ENCODE measurements at regions not wholly inside any gene's neighbourhood (a gene's known extent, or its start where the extent isn't known, plus 50 kb on each side); places are given as distances from the start of the nearest gene placed in this dataset.

- no peak overlapping the region for H3K4me3 ChIP-seq (ENCODE audit: control insufficient read depth, low read depth, low read length)
- DNase-seq (ENCODE audit: low read depth) = no peak
- no peak for TF ChIP-seq CTCF (IDR thresholded peaks at IDR 0.05; ENCODE audit: control insufficient read depth, insufficient read depth, low read depth, low read length, missing control alignments)
Observed at GRCh38 chr15:94965593-94965992, 734.2 kb downstream of the MCTP2 start.

- DNase-seq (ENCODE audit: low read depth) = no peak
- TF ChIP-seq CTCF (IDR thresholded peaks at IDR 0.05; ENCODE audit: control insufficient read depth, insufficient read depth, low read depth, low read length, missing control alignments) = no peak
- no peak overlapping the region for H3K4me3 ChIP-seq (ENCODE audit: control insufficient read depth, low read depth, low read length)
Observed at GRCh38 chr15:94968133-94968532, 736.8 kb downstream of the MCTP2 start.

GRCh38 chr15:94970096-94970495, 738.7 kb downstream of the MCTP2 start:
- DNase-seq (ENCODE audit: low read depth) = no peak
- H3K4me3 ChIP-seq (ENCODE audit: control insufficient read depth, low read depth, low read length) = no peak overlapping the region
- no peak for TF ChIP-seq CTCF (IDR thresholded peaks at IDR 0.05; ENCODE audit: control insufficient read depth, insufficient read depth, low read depth, low read length, missing control alignments)

- H3K4me3 ChIP-seq (ENCODE audit: control insufficient read depth, low read depth, low read length) = no peak overlapping the region
- TF ChIP-seq CTCF (IDR thresholded peaks at IDR 0.05; ENCODE audit: control insufficient read depth, insufficient read depth, low read depth, low read length, missing control alignments) = no peak
- no peak for DNase-seq (ENCODE audit: low read depth)
Observed at GRCh38 chr15:94970802-94971201, 739.4 kb downstream of the MCTP2 start.

- DNase-seq (ENCODE audit: low read depth) = no peak
- no peak overlapping the region for H3K4me3 ChIP-seq (ENCODE audit: control insufficient read depth, low read depth, low read length)
- no peak for TF ChIP-seq CTCF (IDR thresholded peaks at IDR 0.05; ENCODE audit: control insufficient read depth, insufficient read depth, low read depth, low read length, missing control alignments)
Observed at GRCh38 chr15:94972314-94972713, 741.0 kb downstream of the MCTP2 start.

- H3K4me3 ChIP-seq (ENCODE audit: control insufficient read depth, low read depth, low read length) = no peak overlapping the region
- no peak for DNase-seq (ENCODE audit: low read depth)
- no peak for TF ChIP-seq CTCF (IDR thresholded peaks at IDR 0.05; ENCODE audit: control insufficient read depth, insufficient read depth, low read depth, low read length, missing control alignments)
Observed at GRCh38 chr15:94987085-94987484, 755.7 kb downstream of the MCTP2 start.

GRCh38 chr15:94991718-94992117, 760.4 kb downstream of the MCTP2 start:
- no peak overlapping the region for H3K4me3 ChIP-seq (ENCODE audit: control insufficient read depth, low read depth, low read length)
- TF ChIP-seq CTCF (IDR thresholded peaks at IDR 0.05; ENCODE audit: control insufficient read depth, insufficient read depth, low read depth, low read length, missing control alignments) = no peak
- DNase-seq (ENCODE audit: low read depth) = no peak

Data from AG09309 (cell line).